CD4-positive, alpha-beta T cell treated with Interleukin-6 for 4 hours (primary cell): ENCODE measurements at regions not wholly inside any gene's neighbourhood (a gene's known extent, or its start where the extent isn't known, plus 50 kb on each side); places are given as distances from the start of the nearest gene placed in this dataset.
"Not testable (repeated sequence)": the region's sequence is repeated elsewhere in the genome, so short reads cannot be mapped to it uniquely, and the experiment has no call there.

Experiments used
- DNase-seq: peaks from one replicate; pipeline ENCODE4 v3.0.0-alpha.2; 2020; ENCODE audit warnings: mixed read lengths

DNA sequence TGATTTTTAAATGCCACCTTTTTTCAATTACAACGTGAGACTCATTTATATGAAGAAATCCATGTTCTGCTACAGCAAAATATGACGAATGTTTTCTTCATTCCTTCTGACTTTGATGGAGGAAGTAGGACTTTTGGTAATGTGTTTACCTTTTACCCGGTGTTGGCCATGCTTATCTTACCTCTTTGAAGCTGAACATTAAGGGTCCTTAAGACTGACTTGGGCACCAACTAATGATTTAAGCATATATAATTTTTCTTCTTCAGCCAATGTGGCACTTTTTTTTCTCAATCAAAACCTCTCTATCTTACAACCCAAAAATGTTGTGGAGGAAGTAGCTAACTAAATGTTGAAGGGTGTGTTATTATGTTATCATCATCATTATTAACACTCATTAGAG, 337.5 kb downstream of the EPHA7 start:
- DNase-seq = no peak

DNA sequence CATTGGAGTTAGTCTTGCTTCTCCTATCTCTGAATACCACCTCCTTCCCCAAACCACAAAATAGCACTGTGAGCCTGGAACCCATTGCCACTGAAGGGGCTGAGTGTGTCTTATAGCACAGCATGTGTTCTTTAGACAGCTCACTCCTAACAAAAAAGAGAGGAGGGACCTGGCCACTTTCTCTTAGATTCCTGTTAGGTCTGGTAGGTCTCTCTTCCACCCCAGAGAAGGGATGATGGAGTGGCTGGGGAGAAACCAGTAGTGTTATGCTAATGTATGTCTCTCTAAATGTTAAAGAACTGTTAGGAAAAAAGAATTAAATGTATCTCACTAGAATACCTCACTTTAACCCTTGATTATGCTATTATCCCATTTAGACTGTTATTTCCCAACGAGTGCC, 340.3 kb downstream of the EPHA7 start:
- DNase-seq = no peak

DNA sequence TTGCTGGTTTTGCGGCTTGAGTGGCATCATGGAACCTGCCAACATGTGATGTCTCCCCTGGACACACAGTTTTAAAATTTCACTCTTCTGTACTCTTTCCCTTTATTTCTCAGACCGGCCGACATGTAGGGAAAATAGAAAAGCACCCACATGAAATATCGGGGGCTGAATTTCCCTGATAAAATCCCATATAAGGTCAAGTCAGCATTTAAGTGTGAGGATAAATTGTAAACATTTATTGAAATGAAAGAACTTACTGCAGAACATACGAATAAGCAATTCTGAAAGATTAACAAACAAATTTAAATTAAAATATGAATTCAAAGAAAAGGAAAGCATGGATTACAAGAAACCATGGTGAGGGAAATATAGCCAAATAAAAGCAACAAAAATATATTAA, 345.5 kb downstream of the EPHA7 start:
- DNase-seq = no peak

DNA sequence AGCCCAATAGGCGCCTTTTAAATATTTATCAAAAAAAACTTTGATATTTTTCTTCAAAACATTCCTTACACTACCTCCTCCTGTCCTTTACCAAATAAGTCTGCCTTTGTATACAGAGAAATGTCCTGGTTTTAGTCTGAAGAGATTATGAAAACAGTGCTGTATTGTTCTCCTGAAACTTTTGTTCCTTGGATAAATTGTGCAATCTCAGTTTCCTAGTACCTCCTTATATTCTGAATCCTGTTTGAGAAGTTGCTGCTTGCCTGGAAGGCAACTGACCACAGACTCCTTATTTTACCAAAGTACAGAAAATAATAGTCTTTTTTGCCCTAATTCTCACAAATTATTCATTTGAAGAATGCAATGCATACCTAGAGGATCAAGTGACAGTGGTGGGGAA, 349.5 kb downstream of the EPHA7 start:
- no peak for DNase-seq

DNA sequence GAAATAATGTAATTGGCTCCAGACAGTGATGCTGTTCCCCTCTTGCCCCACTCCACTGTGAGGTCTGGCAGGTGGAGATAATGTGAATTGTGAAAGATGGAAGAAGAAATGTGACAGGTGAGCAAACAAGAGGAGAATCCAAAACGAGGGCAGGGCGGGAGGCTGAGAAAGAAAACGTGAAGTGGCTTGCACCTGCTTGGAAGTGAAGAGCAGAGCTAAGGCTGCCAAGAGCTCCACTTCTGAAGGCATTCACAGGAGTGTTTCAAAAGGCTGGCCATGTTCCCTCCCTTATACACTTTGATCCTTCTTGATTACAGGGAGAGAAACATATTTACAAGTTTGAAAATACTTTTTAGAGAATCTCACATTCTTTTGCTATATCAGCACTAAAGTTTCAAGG, 359.4 kb downstream of the EPHA7 start:
- no peak for DNase-seq

DNA sequence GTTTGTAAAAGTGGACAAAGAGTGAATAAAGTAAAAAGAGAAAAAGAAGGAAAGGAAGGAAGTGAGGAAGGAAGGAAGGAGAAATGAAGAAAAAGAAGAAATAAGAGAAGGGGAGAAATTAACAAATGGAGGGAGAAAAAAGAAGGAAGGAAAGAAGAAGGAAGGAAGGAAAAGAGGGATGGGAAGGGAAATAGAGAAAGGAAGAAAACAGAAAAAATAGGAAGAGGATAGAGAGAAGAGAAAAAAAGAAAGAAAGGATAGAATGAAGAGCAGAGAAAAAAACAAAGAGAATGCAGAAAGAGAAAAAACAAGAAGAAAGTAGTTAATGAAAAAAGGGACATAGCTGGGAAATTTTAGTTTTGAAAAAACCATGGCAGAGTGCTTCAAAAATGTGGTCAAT, 361.8 kb downstream of the EPHA7 start:
- DNase-seq = no peak

DNA sequence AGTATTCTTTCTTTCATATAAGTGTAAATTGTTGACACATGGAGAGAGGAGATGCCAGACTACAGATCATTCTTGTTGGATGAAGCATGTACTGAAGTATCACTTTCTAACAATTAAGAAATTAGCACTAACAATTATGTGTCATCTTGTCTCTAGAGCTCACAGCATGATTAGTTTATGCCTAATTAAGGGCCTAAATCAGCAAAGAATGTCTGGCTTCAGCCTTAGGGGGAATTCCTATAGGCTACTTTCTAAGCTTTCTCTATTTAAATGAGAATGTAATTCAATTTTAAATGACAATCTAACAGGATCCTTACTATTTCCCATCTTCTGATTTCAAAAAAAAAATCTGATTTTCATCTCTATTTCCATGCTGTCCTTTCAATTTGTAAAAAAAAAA, 371.0 kb downstream of the EPHA7 start:
- DNase-seq = no peak

DNA sequence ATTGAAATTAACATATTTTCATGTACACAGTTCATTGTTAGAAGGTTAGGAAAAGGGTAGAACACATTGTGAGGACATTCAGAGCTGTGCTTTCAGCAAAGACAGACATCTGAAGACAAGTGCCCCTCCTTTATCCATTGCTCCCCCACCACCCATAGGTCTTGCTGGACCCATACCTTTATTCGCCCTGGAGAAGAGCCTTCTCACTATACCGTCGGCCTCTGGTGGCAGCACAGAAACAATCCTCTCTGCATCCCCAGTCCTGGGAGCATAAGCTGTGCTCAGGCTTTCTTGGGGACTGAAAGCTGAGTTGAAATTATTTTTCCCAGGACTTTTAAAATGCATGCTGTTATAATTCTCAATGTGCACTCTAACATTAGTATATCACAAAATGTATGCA, 372.3 kb downstream of the EPHA7 start:
- DNase-seq = no peak

DNA sequence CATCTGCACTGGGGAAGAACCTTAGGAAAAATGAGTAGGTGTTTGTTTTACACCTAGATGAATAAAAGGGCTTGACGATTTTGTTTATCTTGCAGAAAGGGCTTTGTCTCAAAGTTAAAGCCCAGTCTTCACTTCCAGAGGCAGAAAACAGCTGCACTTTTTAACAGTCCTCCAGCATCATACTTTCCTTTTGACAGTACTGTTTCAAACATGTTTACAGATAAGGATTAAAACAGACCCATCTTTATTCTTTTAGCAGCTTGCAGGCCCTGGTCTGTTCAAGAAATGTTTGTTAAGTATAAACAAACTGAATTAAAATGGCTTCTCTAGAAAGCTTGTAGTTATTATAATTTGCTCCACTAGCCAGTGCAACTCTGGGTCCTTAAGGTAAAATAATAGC, 374.2 kb downstream of the EPHA7 start:
- no peak for DNase-seq

DNA sequence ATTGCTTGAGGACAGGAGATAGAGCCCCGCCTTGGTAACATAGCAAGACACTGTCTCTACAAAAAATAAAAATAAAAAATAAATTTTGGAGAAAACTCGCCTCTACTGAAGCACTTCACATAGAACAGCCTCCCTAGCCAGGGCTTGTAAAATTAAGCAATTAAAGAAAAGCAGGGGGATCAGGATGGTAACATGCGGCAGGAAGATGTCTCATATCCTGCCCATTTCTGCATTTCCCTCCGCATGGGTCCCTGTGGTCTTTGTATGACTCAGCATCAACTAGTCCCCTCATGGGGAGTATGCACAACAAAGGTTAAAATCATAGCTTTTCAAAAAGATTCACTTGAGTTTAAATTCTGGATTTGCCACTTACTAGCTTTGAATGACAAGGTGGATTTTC, 379.0 kb downstream of the EPHA7 start:
- no peak for DNase-seq

DNA sequence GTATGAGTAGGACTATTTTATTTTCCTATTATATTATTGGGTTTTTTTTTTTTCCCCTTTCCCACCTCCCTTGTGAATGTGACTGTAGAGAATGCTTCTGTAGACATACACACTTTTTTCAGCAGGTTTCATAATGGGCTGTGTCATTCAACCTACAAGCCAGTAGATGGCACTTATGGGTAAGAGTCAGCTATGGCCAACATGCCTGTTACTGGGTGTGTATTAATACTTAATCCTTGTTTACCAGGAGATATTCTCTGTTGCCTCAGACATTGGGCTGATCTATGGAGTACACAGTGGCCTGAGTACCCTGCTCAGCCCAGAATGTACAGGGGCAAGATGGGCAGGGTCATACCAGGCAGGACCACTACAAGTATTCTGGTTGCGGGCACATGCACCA, 382.5 kb downstream of the EPHA7 start:
- DNase-seq = no peak

DNA sequence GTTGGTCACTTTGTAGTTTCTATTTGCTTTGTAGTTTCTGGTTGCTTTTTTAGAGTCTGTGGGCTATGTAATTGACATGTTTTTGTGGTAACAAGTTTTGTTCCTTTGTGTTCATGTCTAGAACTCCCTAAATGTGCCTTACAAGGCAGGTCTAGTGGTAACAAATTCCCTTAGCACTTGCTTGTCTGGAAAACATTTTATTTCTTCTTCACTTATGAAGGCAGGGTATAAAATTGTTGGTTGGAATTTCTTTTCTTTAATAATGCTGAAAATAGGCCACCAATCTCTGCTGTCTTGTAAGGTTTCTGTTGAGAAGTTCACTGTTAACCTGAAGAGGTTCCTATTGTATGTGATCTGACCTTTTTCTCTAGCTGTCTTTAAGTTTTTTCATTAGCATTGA, 383.6 kb downstream of the EPHA7 start:
- DNase-seq = no peak

DNA sequence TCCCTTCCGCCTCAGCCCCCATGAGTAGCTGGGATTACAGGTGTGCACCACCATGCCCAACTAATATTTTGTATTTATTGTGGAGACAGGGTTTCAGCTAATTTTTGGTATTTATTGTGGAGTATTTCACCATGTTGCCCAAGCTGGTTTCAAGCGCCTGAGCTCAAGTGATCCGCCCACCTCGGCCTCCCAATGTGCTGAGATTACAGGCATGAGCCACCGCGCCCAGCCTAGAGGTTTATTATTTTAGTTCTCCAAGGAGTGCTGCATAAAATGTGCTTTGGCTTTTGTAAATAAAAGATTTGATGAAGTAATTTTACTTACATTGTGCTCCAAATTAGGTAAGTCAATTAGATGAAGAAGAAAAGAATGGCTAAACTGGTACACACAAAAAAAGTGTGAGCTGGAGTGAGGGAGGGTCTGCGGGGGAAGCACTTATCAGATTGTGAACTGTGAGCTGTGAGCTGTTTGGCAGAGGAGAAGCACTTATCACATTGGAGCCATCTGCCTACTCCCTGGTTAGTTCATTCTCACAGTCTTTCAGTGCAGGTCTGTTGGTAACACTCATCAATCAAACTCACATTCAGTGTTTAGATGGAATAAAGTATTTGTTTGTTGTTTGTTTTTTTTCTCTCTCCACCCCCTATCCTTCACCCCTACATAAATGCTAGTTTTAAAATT, 398.0 kb downstream of the EPHA7 start:
- DNase-seq = no peak

DNA sequence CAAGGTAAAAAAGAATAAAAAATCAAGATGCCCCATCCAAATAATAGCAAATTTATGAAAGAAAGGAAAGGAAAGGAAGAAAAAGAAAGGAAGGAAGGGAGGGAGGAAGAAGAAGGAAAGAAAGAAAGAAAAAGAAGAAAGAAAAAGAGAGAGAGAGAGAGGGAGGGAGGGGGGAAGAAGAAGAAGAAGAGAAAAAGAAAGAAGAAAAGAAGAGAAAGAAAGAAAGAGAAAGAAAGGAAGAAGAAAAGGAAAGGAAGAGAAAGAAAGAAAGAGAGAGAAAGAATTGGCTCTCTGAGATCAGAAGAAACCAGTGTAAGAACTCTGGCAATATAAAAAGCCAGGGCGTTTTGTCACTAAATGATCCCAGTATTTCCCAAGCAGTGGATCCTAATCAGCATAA, 401.7 kb downstream of the EPHA7 start:
- DNase-seq = no peak

DNA sequence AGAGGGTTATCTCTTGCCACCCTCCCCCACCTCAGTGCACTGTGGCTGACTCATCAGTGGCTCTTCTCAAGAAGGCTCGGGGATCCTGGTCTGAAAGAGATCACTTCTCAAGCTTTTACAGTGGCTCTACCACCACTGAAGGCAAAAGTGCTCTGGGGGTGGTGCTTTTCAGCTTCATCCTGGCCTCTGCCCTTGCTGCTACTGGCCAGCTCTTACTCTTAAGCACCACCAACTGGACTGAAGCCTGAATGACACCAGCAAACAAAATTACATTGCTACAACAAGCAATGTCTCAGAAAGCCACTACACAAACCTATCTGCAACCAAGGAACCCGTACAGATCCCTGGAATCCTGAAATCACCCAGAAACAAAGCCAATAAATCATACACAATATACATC, 402.1 kb downstream of the EPHA7 start:
- no peak for DNase-seq

DNA sequence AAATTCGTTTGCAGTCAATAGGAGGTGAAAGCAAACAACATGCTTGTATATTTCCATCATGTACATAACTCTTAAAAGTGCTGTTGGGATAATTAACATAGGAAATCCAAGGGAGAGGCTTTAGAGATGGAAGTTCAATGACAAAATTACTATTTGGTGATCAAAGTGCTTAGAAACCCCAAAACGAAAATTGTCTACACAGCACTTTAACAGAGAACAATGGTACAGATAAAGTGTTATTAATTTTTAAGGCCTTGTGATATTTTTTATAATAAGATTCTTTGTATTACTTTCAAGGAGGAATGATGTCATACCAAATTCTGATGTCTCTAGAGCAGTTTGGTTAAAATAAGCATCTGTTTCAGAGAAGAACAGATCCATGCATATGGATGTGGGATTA, 406.3 kb downstream of the EPHA7 start:
- DNase-seq = no peak

DNA sequence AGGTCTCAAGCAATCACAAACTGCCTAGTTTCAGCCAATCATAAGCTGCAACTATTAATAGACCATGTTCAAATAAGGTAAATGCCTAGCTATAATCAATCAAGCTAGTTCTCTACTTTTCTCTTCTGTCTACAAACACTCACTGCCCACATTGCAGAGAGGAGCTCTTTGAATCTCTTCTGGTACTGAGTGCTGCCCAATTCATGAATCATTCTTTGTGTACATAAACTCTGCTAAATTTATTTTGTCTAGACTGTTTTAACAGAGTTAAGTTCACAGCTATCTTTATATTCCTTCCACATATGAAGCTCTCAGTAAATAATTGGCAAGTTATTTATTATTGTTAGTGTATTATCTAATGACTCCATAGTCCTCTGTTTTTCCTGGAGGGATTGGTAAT, 411.0 kb downstream of the EPHA7 start:
- no peak for DNase-seq

DNA sequence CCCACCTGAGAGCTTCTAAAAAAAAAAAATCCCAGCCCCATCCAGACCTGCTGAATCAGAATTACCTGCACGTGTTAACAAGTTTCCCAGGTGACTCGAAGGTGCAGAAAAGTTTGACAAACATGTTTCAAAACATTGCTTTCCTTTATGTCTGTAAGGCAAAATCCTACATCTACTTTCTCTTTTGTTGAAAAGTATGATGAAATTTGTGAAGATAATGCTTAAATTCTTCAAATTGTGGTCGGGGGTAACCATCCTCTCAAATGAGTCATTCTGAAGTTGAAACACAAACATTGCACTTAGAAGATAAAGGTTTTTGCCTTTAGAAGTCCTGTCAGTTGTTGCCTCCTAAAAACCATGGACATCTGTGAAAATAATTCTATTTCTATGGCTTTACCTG, 429.7 kb downstream of the EPHA7 start:
- no peak for DNase-seq

DNA sequence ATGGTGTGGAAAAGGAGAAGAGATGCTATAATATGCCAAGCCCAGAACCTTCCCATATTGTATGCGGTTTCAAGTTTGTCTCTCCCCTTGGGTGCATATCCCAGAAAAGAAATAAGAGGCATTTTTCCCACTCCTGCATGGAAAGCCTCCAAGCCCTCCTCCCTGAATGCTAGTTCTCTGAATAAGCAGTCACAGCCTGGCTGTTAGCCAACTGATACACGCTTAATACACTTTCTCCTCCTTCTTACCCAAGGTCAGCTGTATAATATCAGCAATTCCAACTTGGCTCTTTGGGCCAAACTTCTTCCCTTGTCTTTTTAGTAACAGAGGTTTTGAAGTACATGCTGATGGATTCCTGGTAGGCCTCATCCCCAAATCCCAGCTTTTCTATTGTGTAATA, 440.1 kb downstream of the EPHA7 start:
- DNase-seq = no peak

DNA sequence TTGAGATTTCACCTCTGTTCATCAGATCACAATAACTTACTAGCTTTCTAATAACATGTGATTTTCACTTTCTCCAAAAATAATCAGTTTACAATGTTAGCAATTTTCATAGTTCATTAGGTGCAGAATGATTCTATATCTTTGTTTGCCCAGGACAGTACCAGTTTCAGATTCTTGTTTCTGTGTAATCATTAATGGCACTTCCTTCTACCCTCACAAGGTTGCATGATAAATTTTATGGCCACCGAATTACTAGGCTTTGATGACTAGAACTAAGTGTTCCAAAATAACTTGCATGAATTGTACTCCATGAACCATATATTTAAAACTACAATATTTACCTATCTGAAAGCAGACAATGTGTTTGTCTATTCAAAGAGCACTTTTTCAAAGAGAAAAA, 442.3 kb downstream of the EPHA7 start:
- no peak for DNase-seq

DNA sequence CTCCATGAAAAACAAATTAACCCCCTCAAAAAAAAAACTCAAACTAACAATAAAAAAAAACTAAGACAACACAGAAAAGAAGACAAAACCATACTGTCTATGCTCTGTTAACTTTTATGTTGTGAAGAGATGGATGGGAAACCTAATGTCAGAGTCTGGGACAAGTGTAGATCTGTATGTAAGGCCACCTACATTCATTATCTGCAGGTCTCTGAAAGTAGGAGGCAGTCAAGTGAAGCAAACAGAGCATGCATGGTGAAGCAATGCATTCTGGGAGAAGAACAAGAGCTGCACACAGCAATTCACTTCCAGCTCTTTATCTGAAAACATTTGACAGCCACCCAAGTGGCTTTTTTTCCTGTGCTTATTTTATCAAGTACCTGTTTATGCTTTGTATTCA, 452.0 kb downstream of the EPHA7 start:
- DNase-seq = no peak

DNA sequence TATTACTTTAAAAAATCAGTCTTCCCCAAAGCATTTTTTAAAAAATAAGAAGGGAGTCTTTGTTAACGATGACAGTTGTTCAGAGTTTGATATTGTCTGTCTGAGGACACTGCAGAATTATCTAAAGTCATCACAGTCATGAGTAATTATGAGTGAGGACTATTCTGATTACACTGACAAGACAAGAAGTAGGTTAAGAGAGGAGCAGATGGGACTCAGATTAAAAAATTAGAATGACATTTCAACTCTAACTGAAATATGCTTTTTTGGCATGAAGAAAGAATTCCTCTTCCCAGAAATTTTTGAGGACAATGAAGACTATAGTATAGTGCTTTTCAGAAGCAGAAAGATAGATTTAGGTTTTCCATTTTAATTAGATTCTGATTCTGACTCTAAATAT, 456.5 kb downstream of the EPHA7 start:
- no peak for DNase-seq

DNA sequence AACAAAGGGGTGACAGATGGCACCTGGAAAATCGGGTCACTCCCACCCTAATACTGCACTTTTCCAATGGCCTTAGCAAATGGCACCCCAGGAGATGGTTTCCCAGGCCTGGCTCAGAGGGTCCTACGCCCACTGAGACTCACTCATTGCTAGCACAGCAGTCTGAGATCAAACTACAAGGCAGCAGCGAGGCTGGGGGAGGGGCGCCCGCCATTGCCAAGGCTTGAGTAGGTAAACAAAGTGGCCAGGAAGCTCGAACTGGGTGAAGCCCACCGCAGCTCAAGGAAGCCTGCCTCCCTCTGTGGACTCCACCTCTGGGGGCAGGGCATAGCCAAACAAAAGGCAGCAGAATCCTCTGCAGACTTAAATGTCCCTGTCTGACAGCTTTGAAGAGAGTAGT, 467.2 kb downstream of the EPHA7 start:
- not testable (repeated sequence) for DNase-seq

DNA sequence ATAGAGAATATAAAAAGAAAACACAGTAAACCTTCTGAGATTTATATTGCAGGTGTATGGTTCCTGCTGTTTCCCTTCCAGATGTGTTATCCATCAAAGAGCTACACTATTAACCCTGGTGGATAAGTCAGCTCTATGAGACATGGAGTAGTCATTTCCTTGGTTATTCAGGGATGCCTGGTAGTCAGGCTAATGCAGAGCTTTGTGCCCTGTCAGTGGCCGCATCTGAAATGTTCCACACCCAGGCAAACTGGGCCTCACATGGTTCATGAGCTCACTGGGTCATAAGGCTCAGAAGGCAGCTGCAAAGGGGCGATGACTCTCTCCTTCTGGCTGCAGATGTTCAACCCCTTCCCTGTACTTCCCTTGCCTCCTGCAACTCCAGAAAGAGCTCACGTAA, 473.6 kb downstream of the EPHA7 start:
- no peak for DNase-seq

DNA sequence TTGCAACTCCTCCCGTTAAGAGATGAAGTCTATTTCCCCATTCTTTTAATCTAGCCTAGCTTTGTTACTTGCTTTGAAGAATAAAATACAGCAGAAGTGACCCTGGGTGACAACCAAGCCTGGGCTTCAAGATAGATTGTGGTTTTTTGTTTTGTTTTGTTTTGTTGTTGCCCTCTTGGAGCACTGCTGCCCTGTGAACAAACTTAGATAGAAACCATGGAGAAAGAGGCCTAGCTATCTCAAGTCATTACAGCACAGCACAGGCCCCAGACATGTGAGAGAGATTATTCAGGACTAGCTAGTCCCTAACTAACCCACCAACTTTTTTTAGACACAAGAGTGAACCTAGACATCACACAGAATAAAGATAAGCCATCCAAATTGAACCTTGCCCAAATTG, 475.2 kb downstream of the EPHA7 start:
- no peak for DNase-seq

DNA sequence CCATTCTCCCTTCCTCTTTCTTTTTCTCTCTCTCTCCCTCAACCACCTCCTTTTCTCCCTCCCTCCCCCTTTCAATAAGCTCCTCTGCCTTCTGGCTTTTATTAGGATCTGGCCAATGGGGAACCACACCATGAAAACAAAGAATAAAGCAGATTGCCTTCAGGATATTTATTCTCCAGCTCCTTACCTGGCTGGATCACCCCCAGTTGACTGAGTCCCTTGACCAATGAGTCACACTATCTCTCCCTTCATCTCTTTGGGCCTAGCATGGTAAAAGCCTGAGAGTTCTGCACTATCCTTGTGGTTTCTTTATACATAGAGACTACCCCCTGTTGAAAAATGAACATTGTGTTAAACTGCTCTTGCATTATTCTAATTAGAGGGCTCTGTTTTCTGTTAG, 476.8 kb downstream of the EPHA7 start:
- DNase-seq = no peak
